HG03060 (cell line): ENCODE measurements at regions not wholly inside any gene's neighbourhood (a gene's known extent, or its start where the extent isn't known, plus 50 kb on each side); places are given as distances from the start of the nearest gene placed in this dataset.
"Not testable (repeated sequence)": the region's sequence is repeated elsewhere in the genome, so short reads cannot be mapped to it uniquely, and the experiment has no call there.

Experiments used
- ATAC-seq: cut with Tn5 transposase; IDR thresholded peaks from one replicate; pipeline ENCODE4 v1.9.1; 2021; ENCODE audit warnings: low read depth, moderate number of reproducible peaks; ENCODE audit not compliant: unreplicated experiment

- ATAC-seq: no peak
Measured at GRCh38 chr12:89781156-89781555, 72.5 kb upstream of the ATP2B1 start.

GRCh38 chr12:89779090-89779489 lies 70.5 kb upstream of the ATP2B1 start:
- no peak for ATAC-seq

- no peak for ATAC-seq
Measured at GRCh38 chr12:89777733-89778379, 69.2 kb upstream of the ATP2B1 start.

- no peak for ATAC-seq
Measured at GRCh38 chr12:89775986-89776365, 67.3 kb upstream of the ATP2B1 start.

GRCh38 chr12:89775063-89775985 lies 66.7 kb upstream of the ATP2B1 start:
- ATAC-seq: no peak

- no peak for ATAC-seq
Measured at GRCh38 chr12:89774645-89775044, 66.0 kb upstream of the ATP2B1 start.

GRCh38 chr12:89770391-89770790 lies 61.8 kb upstream of the ATP2B1 start:
- ATAC-seq: no peak

- no peak for ATAC-seq
Measured at GRCh38 chr12:89769483-89769818, 60.8 kb upstream of the ATP2B1 start.

- no peak for ATAC-seq
Measured at GRCh38 chr12:89768586-89769482, 60.2 kb upstream of the ATP2B1 start.

- ATAC-seq: peak; percentile 79
Measured at GRCh38 chr12:89765959-89766824, 57.6 kb upstream of the ATP2B1 start.

- not testable (repeated sequence) for ATAC-seq
Measured at GRCh38 chr12:89764164-89764563, 55.5 kb upstream of the ATP2B1 start.

GRCh38 chr12:89762498-89763170 lies 54.0 kb upstream of the ATP2B1 start:
- no peak for ATAC-seq

- ATAC-seq: no peak
Measured at GRCh38 chr12:89760783-89761182, 52.1 kb upstream of the ATP2B1 start.
